Fibroblast of skin of left biceps (primary cell): ENCODE measurements at regions not wholly inside any gene's neighbourhood (a gene's known extent, or its start where the extent isn't known, plus 50 kb on each side); places are given as distances from the start of the nearest gene placed in this dataset.
"Not testable (repeated sequence)": the region's sequence is repeated elsewhere in the genome, so short reads cannot be mapped to it uniquely, and the experiment has no call there.

ENCODE experiments used
- DNase-seq, 2 experiments: peaks; one replicate each; pipeline ENCODE4 v3.0.0-alpha.2; 2013; ENCODE audit warnings: low read depth in 2 of 2

- no peak for DNase-seq
These were observed 50.5 kb upstream of the GRIN2A start for GRCh38 chr16:10232757-10233156.

DNA sequence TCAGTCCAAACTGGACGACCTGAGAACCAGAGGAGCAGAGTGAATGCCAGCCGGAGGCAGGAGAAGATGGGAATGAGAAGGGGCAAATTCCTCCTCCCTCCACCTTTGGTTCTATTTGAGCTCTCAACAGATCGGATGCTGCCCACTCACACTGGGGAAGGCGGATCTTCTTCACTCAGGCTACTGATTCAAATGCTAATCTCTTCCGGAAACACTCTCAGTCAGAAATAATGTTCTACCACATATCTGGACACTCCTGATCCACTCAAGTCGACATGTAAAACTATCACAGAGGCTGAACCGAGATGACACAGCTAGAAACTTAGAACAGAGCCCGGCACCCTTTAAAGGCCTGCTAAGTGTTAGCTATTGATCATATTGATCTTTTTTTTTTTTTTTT, 57.4 kb upstream of the GRIN2A start:
- DNase-seq: no peak

DNA sequence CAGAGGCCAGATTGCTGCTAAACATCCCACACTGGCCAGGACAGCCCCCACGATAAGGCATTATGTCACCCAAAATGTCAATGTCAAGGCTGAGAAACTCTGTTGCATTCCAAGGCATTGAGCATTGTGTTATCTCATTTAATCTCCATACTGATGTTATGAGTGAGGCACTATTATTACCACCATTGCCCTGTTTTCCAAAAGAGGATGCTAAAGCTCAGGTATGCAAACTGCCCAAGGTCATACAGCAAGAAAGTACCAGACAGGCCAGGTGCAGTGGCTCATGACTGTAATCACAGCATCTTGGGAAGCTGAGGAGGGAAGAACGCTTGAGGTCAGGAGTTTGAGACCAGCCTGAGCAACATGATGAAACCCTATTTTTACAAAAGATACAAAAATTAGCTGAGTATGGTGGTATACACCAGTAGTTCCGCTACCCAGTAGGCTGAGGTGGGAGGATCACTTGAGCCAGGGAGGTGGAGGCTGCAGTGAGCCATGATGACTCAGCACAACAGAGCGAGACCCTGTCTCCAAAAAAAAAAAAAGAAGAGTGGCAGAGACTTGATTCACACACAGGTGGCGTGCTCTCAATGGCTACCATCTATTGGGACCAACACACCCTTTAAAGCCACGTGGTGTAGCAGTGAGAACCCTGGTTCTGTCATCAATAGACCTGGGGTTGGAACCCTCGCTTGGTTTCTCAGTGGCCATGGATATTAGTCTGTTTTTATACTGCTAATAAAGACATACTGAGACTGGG, 58.8 kb upstream of the GRIN2A start:
- DNase-seq: no peak

GRCh38 chr16:10242097-10242496, 59.9 kb upstream of the GRIN2A start:
- no peak for DNase-seq

- no peak for DNase-seq
These were observed 60.7 kb upstream of the GRIN2A start for GRCh38 chr16:10242916-10243315.

- DNase-seq: no peak
These were observed 62.8 kb upstream of the GRIN2A start for GRCh38 chr16:10245002-10245401.

DNA sequence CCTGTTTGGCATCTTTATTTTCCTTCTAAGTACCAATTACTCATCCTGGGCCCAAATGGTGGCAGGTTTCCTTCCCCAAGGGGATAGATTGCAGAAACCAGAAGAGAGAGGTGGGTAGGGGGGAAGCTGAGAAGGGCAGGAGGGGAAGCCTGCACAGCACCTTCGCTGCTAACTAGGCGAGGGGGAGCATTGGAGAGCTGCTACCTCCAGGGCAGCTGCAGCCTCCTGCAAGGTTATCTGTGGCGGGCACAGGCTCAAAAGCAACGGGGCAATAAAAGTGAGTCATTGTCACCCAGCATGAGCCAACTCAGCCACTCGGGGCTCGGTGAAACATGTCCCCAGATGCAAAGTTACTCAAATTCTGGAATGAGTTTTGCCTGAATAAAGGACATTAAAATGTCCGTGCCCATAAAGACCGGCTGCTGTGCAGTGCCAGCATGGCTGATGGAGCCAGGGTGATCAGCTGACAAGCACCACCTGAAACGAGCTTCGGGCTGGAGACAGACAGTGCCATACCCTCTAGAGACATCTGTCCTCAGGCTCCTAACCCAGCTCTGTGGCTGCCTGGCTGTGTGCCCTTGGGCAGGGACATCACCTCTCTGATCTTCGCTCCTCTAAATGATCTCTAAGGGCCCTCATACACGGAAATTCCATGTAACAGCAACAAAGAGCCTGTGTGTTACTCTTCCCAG, 68.1 kb upstream of the GRIN2A start:
- no peak for DNase-seq

- DNase-seq: no peak
These were observed 69.9 kb upstream of the GRIN2A start for GRCh38 chr16:10252155-10252554.

GRCh38 chr16:10253409-10253808, 71.2 kb upstream of the GRIN2A start:
- DNase-seq: no peak

DNA sequence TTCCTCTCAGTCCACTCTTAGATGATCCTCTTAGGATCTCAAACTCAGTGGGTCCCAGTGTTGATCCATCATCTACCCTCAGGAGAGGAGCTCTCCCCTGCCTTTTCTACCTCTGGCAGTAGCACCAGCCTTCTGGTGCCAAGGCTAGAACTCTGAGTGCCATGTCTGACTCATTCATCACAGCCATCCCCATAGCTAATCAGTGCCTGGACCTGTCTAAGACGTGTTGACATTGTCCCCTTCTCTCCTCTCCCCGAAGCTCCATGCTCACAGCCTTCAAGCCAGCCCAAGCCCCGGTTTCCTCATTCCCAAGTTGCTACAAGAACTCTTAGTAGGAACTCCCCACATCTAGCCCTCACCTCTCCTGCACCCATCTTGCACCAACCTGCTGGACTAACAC, 73.5 kb upstream of the GRIN2A start:
- no peak for DNase-seq

DNA sequence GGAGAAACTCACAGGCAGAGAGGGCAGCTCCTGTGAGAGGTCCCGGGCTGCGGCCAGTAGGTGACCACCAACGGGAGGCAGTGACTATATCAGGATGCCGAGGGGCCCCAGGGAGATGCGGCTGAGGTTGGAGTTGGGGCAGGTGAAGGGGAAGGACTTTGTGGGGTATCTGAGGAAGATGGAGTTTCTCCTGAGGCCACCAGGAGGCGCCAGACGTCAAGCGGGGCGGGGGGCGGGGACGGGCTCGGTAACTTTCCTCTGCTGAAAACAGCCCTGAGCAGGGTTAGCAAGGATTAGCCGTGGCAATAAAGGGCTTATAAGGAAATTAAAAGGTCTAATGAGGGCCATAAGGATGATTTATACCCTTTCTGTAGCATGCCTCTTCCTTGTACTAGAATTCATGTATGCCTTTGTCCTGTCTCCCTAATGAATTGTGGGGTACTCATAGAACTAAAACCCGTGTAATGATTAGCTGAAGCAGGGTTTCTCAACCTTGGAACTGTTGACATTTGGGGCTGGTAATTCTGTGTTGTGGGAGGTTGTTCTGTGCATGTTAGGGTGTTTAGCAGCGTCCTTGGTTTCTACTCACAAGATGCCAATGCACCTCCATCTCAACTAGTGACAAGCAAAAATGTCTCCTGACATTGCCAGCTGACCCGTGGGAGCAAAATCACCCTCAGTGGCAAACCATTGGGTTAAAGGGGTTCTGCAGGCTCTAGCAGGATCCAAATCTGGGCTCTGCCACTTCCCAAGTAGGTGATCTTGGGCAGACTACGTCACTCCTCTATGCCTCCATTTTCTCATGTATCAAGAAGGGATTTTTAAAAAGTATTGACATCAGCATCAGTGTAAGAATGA, 74.8 kb upstream of the GRIN2A start:
- no peak for DNase-seq

DNA sequence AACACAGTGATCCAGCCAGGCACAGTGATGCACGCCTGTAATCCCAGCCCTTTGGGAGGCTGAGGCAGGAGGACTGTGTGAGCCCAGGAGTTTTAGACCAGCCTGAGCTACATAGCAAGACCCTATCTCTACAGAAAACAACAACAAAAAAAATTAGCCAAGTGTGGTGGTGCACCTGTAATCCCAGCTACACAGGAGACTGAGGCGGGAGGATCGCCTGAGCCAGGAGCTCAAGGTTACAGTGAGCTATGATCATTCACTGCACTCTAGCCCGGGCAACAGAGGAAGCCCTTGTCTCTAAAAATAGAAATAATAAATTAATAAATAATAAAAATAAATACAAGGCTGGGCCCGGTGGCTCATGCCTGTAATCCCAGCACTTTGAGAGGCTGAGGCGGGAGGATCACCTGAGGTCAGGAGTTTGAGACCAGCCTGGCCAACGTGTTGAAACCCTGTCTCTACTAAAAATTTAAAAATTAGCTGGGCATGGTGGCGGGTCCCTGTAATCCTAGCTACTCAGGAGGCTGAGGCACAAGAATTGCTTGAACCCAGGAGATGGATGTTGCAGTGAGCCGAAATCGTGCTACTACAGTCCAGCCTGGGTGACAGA, 75.5 kb upstream of the GRIN2A start:
- not testable (repeated sequence) for DNase-seq

DNA sequence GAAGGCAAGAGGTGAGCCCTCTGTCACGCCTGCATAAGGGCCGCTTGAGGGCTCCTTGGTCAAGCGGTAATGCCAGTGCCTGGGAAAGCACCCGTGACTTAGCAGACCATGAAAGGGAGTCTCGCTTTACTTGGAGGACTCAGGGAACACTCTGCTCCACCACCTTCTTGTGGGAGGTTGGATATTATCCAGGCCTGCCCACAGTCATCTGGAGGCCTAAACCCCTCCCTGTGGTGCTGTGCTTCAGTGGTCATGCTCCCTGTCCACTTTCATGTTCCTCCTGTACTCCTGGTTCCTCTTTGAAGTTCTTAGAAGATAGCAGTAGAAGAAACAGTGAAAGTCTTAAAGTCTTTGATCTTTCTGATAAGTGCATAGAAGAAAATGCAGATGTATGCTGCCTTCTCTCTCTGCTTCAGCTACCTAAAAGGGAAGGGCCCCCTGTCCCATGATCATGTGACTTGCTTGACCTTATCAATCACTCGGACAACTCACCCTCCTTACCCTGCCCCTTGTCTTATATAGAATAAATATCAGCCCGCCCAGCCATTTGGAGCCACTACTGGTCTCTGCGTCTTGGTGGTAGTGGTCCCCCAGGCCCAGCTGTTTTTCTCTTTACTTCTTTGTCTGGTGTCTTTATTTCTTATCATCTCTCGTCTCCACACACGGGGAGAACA, 76.8 kb upstream of the GRIN2A start:
- not testable (repeated sequence) for DNase-seq

GRCh38 chr16:10261077-10261476, 78.8 kb upstream of the GRIN2A start:
- no peak for DNase-seq

DNA sequence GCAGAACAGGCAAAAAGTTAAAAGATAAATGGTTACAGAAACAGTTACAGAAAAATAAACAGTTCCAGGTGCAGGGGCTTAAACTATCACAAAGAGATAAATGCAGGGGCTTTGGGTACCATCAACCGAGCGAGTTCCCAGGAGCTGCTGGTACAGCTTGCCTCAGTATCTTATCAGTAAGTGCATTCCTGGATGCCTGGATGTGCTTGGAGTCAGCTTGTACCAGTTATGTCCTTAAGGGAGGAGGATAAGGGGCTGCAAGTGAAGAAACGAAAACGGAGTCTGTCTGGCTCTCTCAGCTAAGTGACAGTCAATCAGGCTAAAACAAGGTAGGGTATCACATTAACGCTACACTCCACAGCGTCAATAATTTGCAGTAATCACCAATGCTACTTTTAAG, 79.3 kb upstream of the GRIN2A start:
- not testable (repeated sequence) for DNase-seq

DNA sequence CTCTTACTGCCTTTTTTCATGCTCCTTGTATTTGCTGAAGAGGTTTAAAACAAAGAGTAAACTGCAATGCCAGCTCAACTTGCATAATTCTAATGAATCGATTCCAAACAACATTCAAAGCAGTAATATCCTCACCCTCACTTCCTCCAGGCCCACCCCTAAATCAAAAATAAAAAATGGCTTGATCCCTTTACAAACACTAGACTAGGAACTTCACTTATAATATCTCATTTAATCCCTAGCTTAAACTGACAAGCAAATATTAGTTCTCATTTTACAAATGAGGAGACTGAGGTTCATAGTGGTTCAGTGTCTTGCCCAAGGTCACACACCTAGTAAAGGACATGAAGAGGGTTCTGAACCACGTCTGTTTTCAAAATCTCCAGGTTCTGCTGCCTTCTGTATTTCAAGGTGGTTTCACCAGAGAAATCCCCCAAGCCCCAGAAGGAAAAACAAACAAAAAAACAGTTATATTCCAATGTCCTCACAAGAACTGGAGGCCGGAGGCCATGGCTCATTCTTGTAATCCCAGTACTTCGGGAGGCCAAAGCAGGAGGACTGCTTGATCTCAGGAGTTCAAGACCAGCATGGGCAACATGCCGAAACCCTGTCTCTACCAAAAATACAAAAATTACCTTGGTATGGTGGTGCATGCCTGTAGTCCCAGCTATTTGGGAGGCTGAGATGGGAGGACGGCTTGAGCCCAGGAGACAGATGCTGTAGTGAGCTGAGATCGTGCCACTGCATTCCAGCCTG, 80.3 kb upstream of the GRIN2A start:
- no peak for DNase-seq

DNA sequence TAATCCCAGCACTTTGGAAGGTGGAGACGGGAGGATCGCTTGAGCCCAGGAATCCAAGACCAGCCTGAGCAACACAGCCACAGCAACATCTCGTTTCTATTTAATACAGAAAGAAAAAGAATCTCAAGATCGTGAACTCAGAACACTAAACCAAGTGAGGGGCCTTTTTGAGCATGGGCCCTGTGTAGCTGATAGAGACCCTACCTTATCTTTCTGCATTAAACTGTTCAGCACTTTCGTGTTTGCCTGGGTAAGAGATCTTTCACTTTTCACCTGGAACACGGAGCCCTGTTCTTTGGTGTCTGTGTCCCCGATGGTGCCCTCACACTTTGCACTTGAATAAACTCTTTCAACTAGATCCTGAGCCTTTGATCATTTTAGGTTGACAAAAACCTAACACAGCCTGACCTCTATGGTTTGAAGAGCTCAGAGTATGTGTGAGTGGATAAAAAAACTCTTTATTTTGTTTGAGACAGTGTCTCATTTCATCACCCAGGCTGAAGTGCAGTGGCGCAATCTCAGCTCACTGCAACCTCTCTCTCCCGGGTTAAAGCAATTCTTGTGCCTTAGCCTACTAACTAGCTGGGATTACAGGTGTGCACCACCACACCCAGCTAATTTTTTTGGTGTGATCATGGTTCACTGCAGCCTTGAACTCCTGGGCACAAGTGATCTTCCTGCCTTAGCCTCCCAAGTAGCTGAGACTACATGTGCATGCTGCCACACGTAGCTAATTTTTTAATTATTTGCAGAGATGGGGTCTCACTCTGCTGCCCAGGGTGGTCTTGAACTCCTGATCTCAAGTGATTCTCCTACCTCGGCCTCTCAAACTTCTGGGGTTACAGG, 83.8 kb upstream of the GRIN2A start:
- DNase-seq: no peak

- no peak for DNase-seq
These were observed 84.6 kb upstream of the GRIN2A start for GRCh38 chr16:10266809-10267208.

GRCh38 chr16:10269632-10270031, 87.4 kb upstream of the GRIN2A start:
- DNase-seq: no peak
